Frontal cortex (tissue), 3 donors: ENCODE measurements at regions not wholly inside any gene's neighbourhood (a gene's known extent, or its start where the extent isn't known, plus 50 kb on each side); places are given as distances from the start of the nearest gene placed in this dataset.

Source experiments
- DNase-seq, 2 donors: peaks; one replicate each; pipeline ENCODE4 v3.0.0; 2012; ENCODE audit warnings: low spot score in 2 of 2
- FAIRE-seq: peaks from 2 replicates; lab custom pipeline; 2012; peaks lifted over from hg19 to GRCh38; lab: Jason Lieb, UNC
- donor health status: control.
- donor health status: control.
- donor health status: control.

DNA sequence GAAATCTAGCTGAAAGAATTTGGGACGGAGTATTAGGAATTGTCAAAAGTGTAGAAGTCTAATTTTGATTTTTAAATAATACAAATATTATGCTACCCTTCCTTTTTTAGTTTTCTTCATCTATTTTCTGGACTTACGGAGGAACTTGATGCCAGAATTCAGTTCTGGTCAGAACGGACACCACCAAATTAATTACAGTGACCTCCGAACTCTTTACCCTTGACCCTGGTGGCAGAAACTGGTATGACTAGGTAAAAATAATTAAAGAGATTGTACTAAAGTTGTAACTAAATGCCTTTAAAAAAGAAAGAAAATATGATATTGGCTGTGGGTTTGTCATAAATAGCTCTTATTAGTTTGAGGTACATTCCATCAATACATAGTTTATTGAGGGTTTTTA lies 751.1 kb upstream of the MAP3K7 start:
- FAIRE-seq (no peak), DNase-seq (no peak)

DNA sequence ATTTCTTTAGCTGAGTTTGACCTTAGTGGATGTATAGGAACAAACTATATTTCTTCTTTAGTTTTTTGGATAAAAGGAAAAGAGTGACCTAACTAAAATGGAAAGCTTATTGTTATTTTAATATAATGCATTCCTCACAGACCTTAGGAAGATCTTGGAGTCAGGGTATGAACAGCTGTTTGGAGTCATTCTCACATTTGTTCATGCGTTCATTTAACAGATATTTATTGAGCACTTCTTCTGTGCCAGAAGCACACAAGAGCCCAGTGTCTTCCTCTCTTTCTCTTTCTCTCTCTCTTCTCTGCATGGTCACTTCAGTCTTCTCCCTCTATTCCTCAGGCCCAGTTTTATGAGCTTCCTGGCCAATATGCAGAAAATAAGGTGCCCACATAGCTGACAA lies 744.0 kb upstream of the MAP3K7 start:
- DNase-seq (no peak), FAIRE-seq (no peak)

DNA sequence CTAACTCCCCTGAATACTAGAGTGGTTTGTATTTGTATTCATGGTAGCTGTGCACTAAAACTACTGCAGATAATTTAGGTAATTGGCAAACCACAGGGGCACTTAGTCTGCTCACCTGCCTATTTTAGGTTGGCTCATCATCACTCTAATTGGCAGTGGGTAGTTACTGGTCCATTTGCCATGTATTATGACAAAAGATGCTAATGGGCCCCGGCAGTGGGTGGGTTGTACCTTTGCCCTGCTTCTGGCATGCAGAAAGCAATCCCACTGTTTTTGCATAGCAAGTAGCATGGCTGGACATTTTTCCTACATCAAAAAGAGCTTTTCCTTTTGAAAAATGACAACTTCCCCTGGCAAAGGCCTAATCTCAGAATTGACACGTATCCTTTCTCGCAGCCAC lies 741.4 kb upstream of the MAP3K7 start:
- DNase-seq, result no peak
- FAIRE-seq, result no peak

DNA sequence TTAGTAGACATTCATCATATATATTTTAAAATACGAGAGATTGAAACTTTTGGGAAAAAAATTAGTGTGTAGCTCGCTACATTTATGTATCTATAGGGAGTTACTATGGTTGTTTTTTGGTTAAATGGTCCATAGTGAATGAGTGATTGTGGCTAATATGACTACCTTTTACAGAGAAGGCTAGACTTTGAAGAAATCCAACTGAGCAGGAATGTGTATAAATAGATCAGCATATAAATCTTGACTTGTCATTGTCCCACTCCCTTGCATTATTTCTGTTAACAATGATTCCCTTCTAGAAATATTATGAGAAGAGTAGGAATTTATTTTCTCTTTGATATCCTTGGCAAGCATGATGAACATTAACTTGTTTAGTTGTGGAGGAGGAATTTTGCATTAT lies 737.8 kb upstream of the MAP3K7 start:
- DNase-seq, result no peak
- FAIRE-seq, result no peak

DNA sequence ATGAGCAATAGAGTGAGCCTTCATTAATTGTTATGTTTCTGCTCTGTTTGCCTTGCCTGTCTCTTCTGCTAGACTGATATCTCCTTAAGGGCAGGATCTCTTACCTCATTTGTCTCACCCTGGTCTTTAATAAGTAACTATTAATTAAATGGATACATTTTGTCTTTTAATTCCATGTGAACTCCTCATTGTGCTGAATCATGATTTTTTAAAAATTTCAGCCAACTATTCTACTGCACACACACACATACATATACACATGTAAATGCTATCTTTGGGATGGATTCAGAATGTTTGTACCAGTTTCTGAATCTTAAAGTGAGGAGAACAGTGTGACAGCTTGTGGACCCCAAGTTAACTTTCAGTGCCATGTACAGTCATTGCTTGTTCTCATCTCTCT lies 731.1 kb upstream of the MAP3K7 start:
- DNase-seq (no peak), FAIRE-seq (no peak)

DNA sequence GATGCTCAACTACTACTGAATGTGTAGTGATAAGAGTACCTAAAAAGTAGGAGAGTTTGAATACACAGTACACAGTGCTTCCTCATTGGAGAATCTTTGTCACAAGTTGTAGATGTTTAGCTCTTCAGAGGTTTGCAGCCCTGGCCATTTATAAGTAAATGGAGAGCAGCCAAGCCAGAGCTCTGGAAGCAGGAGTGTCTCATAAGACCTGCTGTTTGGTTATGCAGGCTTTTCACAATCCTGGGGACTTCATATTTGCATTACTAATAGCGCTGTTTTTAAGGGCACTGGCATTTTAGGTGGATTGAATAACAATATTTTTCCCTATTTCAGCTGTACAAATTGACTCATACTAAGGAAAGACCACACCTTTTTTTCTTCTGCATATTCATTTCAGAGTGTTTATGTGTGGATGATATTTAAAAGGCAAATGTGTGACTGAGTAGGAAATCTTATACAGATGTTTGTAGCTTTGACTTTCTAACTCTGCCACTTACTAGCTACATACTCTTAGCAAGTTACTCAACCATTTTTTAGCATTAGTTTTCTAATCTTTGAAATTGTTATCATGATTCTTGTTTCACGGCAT lies 730.5 kb upstream of the MAP3K7 start:
- no peak for DNase-seq
- no peak for FAIRE-seq

DNA sequence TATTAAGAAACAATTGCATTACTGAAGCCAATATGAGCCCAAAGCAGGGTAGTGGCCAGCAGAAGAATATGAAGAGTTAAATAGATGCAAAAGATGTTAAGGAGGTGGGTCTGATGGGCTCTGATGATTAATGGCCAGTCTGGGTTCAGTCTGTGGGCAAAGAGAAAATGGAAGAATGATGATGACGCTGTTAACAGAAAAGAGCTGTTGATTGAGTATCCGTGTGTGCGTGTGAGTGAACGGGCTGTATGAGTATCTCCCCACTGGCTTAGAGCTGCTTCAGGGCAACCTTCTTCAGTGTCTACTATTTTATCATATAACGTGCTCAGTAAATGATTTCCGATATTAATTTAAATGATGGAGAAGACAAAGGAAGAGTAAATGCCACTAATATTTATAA lies 723.3 kb upstream of the MAP3K7 start:
- DNase-seq (no peak), FAIRE-seq (no peak)

DNA sequence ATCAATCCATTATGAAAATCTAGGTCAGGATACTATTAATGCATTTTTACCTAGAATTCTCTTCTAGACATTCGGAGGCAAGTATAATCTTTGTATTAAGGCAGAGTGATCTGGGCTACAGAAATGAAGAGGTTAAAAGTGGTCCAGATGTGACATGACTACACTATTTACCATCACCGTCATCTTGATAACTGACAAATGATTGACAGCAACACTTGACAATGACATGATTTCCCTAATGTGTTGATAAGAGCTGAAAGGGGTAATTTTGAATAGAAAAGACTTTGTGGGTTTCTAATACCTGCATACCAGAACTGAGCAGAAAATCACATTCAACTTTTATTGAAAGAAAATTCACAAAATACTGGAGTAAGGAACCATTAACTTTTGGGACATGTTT lies 718.9 kb upstream of the MAP3K7 start:
- DNase-seq (no peak), FAIRE-seq (no peak)

DNA sequence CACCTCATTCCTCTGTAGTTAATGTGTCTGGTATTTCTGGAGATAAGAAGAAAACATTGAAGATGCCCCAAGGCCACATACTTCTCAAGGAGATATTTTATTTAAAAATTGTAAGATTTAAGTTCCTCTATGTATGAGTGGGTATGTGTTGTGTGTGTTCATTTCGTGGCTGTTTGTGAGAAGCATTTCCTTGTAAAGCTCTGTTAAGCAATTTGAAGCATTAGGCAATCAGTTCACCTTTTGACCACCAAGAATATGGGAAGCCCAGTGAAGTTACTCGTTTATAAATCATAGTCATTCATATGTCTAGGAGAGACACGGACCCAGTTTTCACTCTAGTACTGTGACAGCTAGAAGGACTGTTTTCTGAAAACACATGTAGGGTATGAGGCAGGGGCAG lies 717.6 kb upstream of the MAP3K7 start:
- DNase-seq (no peak), FAIRE-seq (no peak)

DNA sequence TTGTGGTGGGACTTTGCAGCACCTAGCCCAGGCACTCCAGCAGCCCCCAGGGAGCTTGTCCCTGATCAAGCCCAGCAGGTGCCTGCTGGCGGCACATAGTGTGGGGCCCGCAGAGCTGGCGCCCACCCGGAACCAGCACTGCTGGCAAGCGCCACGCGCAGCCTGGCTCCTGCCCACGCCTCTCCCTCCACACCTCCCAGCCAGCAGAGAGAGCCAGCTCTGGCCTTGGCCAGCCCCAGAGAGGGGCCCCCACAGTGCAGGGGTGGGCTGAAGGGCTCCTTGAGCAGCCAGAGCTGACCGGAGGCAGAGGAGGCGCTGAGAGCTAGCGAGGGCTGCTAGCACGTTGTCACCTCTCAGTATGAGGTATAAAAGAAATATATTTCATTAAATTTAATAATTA lies 716.5 kb upstream of the MAP3K7 start:
- FAIRE-seq (no peak), DNase-seq (no peak)

DNA sequence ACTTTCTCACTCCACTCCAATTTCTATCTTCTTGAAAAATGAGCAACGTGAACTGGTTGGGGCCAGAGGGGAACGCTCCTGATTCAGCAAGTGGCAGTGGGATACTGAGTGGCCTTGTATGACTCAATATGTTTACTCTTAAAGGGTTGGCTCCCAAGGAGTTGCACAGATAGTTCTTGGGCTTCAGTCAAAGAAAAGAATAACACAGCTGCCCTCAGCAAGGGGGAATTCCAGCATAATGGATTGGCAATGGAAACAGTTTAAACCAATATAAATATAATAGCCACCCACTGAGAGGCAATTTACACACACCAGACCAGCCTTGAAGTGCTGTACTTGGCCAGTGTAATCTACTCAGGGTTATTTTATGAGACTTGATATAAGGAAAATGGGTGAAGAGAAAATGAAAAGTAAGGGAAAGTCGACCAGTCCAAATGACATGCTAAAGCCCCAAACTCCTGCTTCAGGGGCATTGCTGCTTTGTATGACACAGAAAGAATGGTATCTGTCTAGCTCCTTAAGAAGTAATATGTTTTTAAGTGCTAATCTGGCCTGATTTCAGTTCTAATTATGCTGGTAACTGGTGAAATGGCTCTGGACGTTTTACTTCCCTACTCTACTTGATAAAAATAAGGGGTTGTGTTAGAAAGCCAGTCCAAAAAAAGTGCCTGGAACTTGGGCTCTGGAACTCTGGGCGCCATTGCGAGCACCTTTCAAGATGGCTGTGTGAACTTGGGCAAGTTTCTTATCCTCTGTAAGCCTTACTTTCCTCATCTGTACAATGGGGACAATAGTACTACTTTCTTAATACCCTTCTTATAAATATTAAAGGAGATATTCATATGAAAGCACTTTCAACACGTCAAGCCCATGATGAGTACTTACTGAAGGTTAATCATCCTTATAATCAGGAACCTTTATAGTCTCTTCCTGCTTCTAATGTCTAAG lies 712.9 kb upstream of the MAP3K7 start:
- FAIRE-seq (no peak), DNase-seq (no peak)

DNA sequence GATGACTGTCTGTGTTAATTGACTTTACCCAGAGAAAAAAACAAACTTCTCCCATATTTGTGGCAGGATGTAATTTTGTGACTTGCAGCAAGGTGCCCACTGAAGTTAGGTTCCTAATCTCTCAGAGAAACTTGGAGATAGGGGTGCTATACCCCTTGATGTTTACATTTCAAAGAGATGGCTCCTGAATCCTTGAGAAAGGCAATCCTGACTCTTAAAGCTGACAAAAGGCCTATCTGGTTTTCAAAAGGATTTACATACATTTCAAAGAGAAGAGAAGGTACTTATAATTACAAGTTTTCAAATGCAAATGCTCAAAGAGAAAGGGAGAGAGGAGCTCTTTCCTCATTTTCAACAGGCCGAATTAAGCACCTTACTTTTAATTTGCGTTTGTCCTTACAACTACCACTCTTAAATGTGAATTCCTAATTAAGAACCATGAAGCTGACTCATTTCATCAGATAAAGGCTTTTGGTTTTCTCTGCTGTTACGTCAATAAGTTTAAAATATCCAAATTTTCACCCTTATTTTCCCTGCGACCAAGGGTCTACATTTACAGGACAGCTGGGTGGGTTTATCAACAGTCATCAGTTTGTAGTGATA lies 711.8 kb upstream of the MAP3K7 start:
- DNase-seq (no peak), FAIRE-seq (no peak)

DNA sequence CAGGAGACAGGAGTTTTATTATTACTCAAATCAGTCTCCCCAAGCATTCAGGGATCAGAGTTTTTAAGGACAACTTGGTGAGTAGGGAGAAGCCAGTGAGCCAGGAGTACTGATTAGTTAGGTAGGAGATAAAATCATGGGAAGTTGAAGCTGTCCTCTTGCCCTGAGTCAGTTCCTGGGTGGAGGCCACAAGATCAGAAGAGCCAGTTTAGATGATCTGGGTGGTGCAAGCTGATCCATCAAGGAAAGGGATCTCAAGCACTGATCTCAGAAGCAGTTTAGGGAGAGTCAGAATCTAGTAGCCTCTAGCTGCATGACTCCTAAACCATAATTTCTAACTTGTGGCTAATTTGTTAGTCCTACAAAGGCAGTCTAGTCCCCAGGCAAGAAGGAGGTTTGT lies 706.5 kb upstream of the MAP3K7 start:
- no peak for FAIRE-seq
- no peak for DNase-seq

DNA sequence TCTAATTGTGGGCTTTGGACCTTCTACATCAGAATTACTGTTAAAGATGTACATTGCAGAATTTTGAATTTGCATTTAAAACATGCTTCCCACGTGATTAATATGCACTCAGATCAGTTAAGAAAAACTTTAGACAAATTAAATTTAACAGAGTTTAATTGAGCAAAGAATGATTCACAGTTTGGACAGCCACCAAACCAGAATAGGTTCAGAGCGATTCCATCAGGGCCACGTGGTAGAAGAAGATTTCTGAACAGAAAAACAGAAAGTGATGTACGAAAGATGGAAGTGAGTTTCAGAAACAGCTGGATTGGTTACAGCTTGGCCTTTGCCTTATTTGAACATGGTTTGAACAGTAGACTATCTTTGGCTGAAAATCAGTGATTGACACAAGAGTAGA lies 704.2 kb upstream of the MAP3K7 start:
- DNase-seq (no peak), FAIRE-seq (no peak)

DNA sequence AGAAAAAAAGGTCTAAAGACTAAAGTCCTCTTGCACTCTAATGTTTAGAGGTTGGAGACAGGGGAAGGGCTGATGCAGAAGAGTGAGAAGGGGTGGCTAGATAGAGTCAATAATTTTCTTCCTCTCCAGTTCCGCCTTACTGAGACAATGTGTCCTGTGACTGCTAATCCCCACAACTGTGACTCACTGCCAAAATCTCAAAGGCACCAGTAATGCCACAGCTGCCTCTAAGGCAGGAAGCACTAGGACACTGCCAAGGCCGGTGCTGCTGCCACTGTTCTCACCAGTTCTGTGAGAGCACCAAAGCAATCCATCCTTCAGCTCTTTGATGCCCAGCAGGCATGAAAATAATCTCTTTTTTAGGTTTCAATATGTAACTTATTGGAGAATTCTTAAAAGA lies 701.9 kb upstream of the MAP3K7 start:
- FAIRE-seq, result no peak
- DNase-seq, result no peak

DNA sequence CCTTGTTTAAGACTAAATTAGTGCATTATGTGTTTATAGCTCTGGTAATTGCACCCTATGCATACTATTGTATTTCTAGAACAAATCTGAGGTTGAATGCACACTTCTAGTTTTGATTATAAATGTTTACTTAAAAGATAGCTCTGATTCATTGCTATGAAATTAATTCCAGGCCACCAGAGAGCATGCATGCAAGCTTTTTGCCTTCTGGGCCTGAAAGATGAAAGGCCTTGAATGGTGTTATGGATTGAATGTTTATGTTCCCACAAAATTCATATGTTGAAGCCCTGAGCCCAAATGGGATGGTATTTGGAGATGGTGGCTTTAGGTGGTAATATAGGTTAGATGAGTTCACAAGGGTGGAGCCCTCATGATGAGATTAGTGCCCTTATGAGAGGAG lies 695.0 kb upstream of the MAP3K7 start:
- FAIRE-seq, result no peak

DNA sequence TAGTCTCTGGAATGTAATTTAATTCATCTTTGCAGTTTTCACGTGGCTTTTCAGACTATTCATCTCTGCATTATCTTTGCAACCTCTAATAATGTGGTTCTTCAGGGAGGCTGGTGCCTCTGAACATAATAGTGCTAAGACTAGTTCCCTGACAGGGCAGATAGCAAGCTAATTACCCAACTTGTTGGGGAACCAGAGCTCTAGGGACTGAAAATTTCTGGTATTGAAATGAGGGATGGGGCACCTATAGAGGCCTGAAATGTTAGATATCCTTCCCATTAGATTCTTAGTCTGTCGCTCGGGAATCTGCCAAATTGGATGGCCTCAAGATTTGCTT lies 693.6 kb upstream of the MAP3K7 start:
- DNase-seq (no peak), FAIRE-seq (no peak)

More for the DNA sequence above, 695.0 kb upstream of the MAP3K7 start:
- DNase-seq, result no peak

DNA sequence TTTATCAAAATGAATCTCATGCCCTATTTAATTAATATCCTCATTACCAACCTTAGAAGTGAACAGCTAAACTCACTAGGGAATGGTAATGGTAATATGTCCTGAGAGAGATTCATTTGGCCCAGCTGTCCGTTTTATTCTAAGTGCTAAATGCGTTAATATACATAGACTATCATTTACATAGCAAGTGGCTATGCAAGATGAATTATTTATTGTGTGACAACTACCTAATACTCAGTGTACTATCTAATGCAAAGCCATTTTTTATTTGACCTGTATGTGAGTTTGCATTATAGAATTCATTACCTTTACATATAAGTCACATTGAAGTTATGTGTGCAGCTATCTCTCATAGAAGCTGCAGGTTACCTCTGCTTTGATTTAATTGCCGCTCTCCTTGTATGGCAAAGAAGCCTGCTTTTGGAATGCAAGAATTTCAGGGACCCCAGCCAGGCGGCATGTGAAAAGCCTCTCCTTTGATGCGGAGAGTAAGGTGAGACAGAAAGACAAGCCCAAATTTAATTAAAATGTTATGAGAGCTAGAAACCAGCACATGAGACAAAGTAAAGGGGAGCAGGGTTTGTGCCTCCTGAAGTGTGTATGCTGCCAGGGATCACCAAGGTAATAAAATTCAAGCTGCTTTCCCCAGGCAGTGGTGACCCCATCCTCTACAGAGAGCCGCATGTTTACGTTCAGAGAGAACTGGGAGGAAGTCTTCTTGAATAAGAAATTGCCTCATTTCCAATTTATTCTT lies 693.0 kb upstream of the MAP3K7 start:
- FAIRE-seq (no peak), DNase-seq (no peak)

DNA sequence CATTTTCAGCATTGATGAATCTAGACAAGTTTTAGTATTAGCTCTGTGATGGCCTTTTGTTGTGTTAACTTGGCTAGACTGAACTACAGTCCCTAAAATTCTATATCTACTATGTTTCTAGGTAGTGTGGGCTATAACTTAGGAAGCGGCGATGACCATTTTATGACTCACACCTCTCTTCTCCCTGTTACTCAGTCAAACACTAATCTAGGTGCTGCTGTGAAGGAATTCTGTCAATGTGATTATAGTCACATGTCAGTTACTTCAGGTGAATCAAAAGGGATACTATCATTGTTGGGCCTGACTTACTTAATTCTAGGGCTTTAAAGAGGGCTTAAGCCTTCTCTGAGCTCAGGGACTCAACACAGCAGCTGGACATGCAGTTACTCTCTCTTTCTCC lies 691.5 kb upstream of the MAP3K7 start:
- FAIRE-seq (no peak), DNase-seq (no peak)

DNA sequence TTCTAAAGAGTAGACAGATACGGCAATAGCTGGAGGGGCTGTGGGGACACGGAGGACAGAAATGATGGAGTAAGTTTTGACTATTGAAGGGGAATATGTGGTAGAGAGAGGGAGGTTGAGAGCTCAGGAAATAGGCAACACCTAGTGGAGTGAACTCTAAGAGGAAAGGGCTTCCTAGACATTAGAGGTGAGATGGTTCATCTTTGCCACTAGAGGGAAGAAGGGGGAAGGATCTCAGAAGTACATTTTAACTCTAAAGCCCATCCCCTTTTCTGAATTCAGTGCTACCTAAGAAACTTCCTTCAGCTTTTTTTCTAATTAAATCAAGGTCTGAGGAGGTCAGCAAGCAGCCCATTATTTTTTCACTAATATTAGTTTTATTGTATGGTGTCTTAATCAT lies 689.4 kb upstream of the MAP3K7 start:
- FAIRE-seq (no peak), DNase-seq (no peak)

DNA sequence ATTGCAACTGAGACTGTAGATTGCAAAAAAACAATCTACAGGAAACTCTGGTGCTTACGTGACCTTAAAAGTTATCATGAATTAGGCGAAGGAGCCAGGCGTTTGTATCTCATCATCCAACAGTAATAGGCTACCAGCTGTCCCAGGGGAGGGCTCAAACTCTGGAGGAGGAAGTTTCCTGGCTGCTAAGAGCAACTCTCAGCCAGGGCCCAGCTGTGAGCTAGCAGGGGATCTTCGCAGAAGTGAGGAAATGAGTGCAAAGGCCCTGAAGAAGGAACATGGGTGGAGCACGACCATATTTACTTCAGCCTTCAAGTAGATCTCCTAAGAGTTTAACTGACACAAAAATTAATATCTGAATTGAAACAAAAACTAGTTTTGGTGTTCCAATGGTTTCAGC lies 686.9 kb upstream of the MAP3K7 start:
- DNase-seq (no peak), FAIRE-seq (no peak)
